ENCODE measurements at regions not wholly inside any gene's neighbourhood (a gene's known extent, or its start where the extent isn't known, plus 50 kb on each side); places are given as distances from the start of the nearest gene placed in this dataset.
"Not testable (repeated sequence)": the region's sequence is repeated elsewhere in the genome, so short reads cannot be mapped to it uniquely, and the experiment has no call there.

- DNase-seq: not testable (repeated sequence)
Observed at GRCh38 chr13:21263909-21264308, 87.5 kb downstream of the MRPL57 start.

GRCh38 chr13:21268485-21268884, 92.0 kb downstream of the MRPL57 start:
- DNase-seq: not testable (repeated sequence)

GRCh38 chr13:21272439-21272838, 96.0 kb downstream of the MRPL57 start:
- not testable (repeated sequence) for DNase-seq

DNA sequence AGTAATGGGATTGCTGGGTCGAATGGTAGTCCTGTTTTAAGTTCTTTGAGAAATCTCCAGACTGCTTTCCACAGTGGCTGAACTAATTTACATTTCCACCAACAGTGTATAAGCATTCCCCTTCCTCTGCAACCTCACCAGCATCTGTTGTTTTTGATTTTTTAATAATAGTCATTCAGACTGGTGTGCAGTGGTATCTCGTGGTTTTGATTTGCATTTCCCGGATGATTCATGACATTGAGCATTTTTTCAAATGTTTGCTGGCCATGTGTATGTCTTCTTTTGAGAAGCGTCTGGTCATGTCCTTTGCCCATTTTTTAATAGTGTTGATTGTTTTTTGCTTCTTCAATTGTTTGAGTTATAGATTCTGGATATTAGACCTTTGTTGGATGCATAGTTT, 98.0 kb downstream of the MRPL57 start:
- DNase-seq: not testable (repeated sequence)

DNA sequence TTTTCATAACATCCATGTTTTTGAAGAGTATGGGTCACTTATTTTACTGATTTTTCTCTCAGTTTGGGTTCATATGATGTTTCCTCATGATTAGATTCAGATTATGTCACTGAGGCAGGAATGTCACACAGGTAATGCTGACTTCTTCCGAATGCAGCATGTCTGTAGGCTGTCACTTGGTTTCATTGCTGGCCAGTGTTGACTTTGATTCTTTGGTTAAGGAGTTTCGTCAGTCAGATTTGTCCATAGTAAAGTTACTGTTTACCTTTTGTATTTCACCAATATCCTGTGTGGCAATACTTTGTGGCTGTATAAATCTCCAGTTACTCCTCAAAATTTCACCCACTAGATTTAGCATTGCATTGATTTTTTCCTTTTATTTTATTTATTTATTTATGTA, 105.6 kb downstream of the MRPL57 start:
- no peak for DNase-seq

DNA sequence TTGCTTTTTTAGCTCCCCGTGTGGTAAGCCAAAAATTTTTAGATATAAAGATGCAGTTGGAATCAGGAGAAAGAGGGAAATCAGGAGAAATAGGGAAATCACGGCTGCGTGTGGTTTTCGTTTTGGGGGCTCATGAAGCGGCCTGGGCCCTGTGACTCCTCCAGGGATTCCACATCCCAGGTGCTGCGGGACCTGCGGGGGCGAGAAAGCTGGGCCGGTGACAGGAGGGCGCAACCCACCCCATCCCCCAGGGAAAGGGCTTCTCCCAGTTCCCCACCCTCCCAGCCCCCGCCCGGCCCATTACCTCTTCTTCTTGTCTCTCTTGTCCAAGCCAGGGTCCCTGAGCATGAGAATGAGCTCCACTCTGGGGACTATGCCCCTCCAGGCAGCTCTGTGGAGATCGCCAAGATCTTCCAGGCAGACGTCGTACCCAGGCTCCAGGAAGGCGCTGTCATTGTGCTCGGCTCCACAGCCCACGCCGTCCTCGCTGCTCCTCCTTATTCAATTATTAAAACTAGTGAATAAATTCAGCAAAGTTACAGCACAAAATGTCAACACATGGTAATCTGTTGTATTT, 111.0 kb downstream of the MRPL57 start:
- no peak for DNase-seq

GRCh38 chr13:21289475-21289874, 113.0 kb downstream of the MRPL57 start:
- DNase-seq: no peak

DNA sequence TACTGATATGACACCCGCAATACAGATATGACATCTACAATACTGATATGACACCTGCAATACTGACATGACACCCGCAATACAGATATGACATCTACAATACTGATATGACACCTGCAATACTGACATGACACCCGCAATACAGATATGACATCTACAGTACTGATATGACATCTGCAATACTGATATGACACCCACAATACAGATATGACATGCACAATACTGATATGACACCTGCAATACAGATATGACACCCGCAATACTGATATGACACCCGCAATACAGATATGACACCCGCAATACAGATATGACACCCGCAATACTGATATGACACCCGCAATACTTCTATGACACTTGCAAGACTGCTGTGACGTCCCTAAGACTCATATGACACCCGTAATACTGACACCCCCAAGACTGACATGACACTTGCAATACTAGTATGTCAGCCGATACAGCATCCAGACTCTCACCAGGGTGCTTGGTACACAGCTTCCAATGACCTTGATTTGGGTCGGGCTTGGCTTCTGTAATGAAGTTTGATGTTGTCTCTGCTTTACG, 114.1 kb downstream of the MRPL57 start:
- DNase-seq: not testable (repeated sequence)

GRCh38 chr13:21291840-21292239, 115.4 kb downstream of the MRPL57 start:
- DNase-seq: no peak

- DNase-seq: peak; percentile 6
Observed at GRCh38 chr13:21296991-21297390, 120.5 kb downstream of the MRPL57 start.

- DNase-seq: no peak
Observed at GRCh38 chr13:21297447-21297846, 121.0 kb downstream of the MRPL57 start.

- DNase-seq: peak; percentile 79
Observed at GRCh38 chr13:21297914-21298831, 121.7 kb downstream of the MRPL57 start.

DNA sequence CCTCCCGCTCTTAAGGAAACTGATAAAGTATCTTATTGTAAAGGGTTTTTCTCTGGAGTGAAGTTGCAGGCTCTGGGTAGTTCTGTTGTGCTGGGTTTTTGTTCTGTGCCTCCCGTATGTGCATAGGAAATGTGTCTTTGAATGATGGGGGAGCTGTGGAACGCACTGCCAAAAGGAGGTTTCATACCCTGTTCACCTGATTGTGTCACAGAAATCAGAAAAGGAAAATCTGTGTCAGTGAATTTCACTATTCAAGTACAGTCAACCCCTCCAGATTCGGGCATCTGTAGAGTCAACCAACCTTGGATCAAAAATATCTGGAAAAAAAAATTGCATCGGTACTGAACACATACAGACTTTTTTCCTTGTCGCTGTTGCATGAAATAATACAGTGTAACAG, 127.8 kb downstream of the MRPL57 start:
- no peak for DNase-seq

- not testable (repeated sequence) for DNase-seq
Observed at GRCh38 chr13:21306300-21307073, 130.0 kb downstream of the MRPL57 start.

DNA sequence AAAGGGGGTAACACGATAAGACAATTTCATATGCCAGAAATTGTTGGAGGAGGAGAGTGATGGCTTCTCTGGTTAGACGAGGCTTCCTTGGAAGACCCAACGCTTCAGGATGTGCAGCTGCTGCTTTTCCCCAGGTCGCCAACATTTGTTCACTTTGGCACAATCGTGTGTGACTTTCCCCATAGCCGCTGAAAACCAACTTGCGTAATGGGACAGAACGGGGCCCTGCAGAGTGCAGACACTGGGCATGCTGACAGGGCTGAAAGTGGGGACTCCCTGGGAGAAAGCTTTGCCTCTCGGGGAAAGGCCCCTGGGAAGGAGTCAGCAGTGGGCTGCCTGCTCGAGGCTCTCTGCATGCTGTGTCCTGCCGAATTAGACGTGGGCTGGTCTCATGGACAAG, 130.7 kb downstream of the MRPL57 start:
- DNase-seq: not testable (repeated sequence)

GRCh38 chr13:21308906-21309305, 132.4 kb downstream of the MRPL57 start:
- DNase-seq: no peak

DNA sequence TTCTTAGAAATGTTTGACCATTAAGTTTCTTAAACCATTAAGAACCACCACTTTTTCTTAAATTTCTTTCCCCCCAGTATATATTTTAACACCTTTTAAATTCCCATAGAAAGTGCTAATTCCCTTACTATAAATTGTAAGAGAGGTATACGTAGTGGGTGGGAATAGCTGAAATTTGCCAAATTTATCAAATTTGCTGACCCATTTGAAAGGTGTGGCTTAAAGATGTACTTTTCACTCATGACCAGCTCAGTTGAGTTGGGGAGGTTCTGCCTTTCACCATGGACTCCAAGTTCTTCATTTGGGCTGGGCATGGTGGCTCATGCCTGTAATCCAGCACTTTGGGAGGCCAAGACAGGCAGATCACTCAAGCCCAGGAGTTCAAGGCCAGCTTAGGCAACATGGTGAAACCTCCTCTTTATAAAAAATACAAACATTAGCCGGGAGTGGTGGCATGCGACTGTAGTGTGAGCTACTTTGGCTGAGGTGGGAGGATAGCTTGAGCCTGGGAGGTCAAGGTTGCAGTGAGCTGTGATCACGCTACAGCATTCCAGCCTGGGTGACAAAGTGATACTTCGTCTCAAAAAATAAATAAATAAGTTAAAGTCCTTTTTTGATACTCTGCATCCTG, 133.2 kb downstream of the MRPL57 start:
- DNase-seq: no peak

DNA sequence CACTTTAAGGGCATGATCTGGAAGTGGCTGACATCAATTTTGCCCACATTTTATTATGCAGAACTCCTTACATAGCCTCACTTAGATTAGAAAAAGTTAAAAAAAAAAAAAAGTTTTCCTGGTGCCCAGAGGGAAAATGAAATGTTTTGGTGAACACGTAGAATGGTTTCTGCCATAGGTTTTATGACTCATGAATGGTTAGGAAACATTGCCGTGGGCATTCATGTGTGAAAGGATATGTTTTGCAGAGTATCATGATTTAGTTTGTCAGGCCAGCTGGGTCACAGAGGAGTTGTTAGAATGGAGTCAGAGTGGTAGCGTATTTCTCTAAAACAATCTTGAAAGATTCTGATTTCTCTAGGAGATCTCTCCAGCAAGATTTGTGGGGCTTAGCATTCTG, 133.8 kb downstream of the MRPL57 start:
- no peak for DNase-seq

DNA sequence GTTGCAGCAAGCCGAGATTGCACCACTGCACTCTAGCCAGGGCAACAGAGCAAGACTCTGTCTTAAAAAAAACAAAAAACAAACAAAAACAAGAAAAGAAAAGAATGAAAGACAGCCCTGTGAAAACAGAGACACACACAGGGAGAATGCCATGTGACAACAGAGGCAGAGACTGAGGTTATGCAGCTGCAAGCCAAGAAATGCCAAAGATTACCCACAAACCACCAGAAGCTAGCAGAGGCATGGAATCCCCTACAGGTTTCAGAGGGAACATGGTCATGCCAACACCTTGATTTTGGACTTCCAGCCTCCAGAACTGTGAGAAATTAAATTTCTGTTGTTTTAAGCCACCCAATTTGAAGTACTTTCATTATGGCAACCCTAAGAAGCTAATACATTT, 138.5 kb downstream of the MRPL57 start:
- not testable (repeated sequence) for DNase-seq

- no peak for DNase-seq
Observed at GRCh38 chr13:21316376-21316775, 139.9 kb downstream of the MRPL57 start.

DNA sequence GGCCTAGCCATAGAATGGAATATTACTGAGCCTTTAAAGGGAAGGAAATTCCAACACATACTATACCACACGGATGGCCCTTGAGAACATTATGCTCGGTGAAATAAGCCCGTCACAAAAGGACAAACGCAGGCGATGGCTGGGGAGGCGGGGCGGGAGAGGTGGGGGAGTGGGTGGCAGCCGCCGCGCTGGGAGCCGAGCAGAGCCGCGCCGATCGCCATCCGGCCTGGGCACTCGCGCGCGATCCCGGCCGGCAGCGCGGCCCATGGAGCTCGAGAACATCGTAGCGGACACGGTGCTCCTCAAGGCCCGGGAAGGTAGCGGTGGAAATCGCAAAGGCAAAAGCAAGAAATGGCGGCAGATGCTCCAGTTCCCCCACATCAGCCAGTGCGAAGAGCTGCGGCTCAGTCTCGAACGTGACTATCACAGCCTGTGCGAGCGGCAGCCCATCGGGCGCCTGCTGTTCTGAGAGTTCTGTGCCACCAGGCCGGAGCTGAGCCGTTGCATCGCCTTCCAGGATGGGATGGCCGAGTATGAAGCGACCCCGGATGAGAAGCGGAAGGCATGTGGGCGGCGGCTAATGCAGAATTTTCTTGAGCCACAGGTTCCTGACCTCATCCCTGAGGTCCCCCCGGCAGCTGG, 140.1 kb downstream of the ZDHHC20 start:
- DNase-seq: no peak

All from activated T-cell treated with anti-CD3 and anti-CD28 coated beads for 4 hours (primary cell).